Occipital lobe (tissue), 1 donor: ENCODE measurements at regions not wholly inside any gene's neighbourhood (a gene's known extent, or its start where the extent isn't known, plus 50 kb on each side); places are given as distances from the start of the nearest gene placed in this dataset.
"Not testable (repeated sequence)": the region's sequence is repeated elsewhere in the genome, so short reads cannot be mapped to it uniquely, and the experiment has no call there.

Source experiments
- DNase-seq: peaks from one replicate; lab custom pipeline; 2025; lab: John Stamatoyannopoulos, UW

DNA sequence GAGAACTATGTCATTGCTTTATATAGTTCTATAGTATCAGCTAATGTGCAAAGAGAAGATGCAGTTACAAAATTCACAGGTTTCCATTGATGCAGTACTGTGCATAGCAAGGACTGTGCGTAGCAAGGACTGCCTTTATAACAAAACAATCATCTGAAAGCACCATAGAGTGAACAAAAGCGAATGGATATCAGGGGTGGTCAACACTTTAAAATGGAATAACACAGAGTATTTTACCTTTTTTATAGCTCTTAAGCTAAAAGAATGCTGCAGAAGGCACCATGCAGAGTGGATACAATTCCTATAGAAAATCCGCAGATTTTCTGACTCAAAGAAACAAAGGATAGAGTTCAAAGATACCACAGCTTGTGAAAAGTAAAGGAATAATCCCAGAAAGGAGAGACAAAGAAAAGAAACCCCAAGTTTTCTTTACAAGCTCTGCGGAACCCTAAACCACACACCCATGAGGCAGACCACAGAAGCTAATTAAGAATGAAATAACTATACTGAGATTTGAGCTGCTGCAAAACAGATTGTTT is 229.9 kb upstream of the DTNA start:
- DNase-seq, result no peak

DNA sequence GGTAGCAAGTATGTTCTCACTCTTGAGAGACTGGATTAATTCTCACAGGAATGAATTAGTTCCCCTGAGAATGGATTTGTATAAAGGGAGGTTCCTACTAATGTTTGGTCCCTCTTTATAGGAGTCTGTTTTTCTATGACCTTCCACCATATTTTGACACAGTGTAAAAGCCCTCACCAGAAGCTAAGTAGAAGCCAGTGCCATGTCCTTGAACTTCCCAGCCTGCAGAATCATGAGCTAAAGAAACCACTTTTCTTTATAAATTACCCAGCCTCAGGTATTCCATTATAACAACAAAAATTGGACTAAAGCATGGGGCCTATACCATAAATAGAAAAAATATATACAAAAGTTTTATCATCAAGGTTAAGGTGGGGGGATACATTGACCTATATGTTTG is 227.9 kb upstream of the DTNA start:
- DNase-seq, result no peak

DNA sequence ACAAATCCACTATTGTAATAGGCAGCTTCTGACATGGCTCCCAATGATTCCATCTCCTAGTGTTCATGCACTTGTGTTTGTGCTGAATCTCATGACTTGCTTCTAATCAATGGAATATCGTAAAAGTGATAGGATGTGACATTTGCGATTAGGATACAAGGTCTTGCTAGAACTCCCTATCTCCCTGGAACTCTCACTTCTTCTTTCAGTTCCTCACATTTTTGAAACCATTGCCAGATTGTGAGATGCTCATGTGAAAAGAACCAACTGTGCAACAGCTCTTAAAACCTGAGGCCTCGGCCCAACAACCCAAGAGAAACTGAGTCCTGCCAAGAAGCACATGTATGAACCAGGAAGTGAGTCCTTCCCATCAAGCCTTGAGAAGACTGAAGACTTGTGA is 226.9 kb upstream of the DTNA start:
- no peak for DNase-seq

DNA sequence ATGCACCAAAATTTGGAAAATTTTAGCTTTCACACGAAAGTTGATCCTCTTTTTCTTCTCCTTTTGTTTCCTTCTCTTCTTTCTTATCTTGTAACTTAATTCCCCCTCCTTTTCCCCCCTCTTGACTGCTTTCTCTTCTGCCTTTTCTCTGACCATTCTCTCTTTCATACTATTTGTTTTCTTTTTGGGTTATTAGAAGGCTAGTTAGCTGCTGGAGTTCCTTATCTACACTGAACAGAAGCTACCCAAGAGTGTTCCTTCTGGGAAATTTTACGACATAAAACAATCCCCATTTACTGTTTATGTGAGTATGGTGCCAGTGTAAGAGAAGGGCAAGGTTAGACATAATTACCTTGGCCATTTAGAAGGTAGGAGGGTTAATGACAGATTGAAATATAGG is 218.4 kb upstream of the DTNA start:
- no peak for DNase-seq

DNA sequence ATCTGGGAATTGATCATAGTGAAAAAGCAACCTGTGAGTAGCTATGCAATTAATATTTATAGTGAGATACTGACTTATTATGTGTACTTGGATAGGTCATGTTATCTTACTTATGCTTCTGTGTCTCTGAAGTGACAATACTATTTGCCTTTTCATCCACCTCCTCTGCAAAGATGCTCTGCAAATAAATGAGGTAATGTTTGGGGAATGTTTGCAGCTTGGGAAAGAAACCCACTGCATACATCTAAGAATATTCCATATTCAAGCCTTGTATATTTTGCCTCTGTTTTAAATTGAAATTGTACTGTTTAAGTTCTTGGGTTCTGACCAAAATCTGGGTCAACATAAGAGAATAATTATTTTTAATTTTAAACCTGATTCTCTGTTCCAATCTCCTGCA is 217.4 kb upstream of the DTNA start:
- DNase-seq, result no peak

DNA sequence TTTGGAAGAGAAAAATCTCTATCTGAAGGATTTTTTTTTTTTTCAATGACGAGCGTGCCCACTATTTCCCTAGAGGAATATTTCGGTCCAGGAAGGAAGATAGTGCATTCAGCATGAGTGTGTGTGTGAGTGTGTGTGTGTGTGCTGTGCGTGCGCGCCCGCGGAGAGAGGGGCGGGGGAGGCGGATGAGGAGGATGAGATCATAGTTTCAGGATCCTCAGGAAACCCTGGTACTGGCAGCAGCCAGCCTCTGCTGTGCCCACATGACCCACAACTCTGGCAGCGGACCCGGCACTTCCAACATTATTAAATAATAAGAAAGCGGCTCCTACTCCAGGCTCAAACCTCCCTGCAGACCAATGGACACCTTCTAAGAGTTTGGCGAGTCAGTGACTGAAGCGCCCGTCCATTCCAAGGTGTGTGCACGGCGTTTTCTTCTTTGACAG is 217.0 kb upstream of the DTNA start:
- DNase-seq, result peak; percentile 79

DNA sequence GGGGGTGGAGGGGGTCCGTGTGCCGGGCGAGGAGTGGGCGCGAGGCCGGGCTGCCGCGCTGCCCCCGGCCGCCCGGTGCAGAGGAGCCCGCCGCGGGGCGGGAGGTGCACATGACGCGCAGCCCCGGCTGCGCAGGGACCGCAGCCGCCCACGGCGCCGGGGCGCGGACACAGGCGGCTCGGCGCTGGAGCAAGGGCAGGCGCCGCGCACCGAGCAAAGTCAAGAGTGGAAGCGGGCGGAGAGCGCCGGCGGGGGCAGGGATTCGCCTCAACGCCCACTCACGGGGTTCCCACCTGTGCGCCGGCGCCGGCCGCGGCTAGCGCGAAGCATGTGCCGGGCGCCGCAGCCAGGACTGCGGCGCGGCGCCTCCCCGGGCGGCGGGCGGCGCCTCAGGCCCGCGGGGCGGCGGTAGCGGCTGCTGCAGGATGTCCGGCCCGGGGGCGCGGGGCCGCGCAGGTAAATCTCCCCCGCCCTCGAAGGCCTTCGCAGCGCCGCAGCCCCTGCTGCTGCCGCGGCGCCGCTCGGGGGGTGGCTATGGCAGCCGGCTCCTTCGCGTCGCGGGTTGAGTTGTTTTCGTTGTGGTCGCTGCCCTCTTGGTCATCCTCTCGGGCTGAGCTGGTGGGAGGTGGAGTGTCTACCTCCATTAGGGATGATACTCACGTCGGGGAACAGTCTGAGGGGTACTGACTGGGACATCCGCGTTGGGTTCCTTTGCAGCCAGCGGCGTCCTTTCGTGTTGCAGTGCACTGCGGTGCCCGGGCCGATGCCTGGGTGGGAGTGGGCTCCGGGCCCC is 216.3 kb upstream of the DTNA start:
- peak; percentile 16 for DNase-seq

DNA sequence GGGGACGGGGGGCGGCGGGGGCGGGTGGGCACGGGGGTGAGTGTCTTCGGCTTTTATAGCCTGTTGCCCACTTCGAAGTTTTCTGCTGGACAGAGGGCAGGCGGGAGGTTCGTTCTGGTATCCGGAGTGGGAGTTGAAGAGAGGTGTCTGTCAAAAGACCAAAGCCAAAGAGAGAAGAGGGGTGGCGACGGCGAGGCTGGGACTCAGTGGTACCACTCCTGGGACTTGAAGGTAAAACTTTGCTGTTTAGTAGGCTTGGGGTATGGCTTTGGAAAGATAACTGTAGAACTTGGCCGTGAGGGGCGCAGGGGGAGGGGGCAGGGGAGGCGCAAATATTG is 215.8 kb upstream of the DTNA start:
- no peak for DNase-seq

DNA sequence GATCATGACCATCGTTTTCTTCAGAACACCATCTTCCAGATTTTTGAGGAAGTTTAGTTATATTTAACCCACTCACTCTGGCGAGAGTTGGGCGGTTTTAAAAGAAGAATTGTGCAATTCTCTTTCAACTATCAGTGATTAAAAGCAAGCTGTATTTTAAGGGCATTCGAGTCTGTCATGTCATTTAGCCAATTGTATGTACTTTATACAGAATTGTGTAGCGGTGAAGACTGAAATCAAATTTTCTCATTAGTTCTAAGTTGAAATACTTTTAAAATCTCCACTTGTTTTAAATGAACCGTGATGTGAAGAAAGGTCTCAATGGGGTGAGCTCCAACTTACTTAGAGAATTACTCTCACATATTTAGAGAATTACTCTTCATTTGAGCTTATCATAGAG is 214.6 kb upstream of the DTNA start:
- no peak for DNase-seq

DNA sequence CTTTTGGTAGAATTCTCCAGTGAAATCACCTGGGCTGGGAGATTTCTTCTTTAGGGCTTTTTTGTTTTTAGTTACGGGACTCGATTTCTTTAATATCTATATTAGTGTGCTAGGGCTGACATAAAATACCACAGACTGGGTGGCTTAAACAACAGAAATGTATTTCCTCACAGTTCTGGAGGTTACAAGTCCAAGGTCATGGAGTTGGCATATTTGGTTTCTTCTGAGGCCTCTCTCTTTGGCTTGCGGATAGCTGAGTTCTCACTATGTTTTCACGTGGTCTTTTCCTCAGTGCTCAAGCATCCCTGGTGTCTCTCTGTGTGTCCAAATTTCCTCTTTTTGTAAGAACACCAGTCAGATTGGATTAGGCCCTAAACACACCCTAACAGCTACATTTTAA is 208.5 kb upstream of the DTNA start:
- DNase-seq, result no peak

DNA sequence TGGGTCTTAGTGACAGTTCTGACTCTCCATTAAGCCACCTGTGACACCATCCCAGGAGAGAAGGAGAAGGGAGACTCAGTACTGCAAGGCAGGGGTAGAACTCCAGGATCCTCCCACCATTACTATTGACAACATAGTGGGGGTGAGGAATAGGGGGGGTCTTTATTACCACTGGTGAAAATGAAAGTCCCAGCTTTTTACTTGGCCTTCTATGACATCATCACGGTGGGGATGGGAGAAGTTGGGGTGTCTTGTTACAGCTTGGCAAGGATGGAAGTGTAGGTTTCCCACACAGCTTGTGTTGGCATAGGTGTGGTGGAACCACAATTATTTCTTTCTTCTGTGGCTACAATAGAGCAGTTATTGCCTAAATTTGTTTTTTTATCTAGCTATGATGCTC is 203.9 kb upstream of the DTNA start:
- no peak for DNase-seq

DNA sequence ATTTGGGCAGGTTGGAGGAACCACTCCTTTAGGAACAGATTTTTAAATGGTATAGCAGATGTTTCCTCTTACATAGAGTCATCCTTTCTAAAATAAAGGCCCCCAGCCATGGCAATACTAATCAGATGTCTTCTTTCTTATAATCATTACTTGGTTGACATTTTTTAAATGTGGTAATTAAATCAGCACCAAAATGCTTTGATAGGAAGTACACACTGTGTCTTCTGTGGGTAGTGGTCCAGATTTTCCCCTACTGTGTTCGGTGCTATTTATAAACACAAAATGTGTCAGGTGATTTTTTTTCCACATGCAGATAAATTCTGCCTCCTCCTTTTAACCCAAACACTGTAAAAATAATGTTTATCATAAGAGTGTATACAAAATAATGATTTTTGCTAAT is 200.9 kb upstream of the DTNA start:
- DNase-seq, result no peak

DNA sequence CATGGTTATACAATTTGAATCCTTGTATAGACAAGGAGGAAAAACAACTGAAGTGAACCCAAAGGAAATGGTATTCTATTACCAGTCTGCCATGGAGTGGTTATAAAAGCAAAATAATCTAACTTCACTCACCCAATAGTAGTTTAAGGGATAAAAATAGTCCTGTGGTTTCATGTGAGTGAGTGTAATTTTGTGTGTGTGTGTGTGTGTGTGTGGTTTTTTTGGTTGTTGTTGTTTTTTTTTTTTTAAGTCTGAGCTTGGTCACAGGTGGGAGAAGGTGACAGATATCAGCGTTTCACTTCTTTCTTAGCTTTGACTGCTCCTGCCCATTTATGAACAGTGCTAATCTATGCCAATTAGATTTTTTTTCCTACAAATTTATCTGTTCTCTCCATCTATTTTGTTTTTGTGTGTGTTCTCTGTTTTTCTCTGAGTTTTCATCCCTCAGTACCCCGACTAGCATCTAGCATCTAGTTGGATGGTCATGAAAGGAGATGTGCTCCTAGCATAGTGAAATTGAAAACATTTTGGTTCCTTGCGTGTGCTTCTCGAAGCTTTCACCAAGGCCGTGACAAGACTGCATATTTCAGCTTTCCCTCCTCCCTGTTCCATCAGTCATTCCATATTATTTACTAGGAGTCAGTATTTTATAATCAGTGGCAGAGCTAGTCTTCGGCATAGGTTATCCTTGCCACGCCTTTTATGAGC is 200.1 kb upstream of the DTNA start:
- DNase-seq, result no peak

DNA sequence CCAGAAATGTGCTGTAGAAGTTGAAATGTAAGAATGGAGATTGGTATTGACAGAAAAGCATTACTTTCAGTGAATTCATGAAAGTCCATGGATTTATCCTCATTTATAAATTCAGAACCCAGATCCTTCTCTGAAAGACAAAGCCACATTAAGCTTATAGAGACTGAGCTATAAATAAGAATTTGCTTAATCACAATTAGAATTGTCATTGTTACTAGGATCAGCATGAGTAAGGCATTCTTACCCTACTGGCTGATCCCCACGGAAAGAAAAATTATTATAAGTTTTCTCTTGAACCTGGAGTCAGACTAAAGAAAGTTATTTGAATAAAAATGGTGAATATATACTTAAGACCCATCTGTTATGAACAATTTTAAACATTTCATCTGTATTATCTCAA is 199.2 kb upstream of the DTNA start:
- no peak for DNase-seq

DNA sequence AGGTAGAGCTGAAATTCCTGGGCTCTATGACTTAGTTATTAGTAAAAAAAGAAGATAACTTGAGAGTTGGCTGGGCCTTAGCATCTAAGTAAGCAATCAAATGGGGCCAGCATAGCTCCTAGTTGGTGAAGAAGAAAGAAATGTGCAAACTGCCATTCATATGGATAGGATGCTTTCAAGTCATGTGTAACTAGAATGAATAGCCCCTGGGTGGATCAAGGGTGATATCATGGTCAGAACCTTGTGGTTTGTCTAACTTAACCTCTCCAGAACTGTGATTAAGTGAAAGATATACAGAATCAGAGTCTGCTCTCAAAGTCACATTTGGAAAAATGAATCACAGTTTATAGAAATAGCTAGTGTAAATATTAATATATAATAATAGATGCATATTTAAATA is 198.7 kb upstream of the DTNA start:
- DNase-seq, result no peak

DNA sequence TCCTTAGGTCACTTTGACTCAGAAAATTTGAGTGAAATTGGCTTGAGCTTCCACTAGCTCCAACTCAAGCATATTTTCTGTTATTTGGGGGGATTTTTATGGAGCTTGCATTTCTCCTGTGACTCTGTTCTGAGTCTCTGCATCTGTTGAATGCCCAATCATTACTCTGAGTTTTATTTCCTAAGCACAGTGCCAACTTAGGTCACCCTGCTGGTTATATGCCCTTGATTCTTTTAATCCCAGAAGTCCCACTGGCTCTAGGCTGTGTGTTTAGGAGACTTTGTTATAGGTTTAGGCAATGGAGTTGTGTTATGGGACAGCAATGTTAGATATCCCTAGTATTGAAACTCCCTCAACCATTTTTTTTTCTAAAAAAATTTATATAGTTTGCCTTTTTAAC is 198.2 kb upstream of the DTNA start:
- DNase-seq, result no peak

DNA sequence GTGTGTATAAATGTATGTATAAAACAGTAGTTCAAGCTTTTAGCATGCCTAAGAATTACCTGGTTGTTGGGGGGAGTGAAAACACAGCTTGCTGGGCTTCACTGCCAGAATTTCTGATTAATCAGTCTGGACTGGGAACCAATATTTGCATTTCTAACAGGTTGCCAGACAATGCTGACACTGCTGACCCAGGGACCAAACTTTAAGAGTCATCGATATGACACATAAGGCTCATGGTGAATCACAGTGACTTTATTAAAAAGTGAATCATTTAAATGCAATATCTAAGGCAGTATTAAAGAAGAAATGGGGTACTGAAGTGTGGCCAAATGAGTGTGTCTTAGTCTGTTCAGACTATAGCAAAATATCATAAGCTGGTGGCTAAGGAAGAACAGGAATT is 195.9 kb upstream of the DTNA start:
- DNase-seq, result no peak

DNA sequence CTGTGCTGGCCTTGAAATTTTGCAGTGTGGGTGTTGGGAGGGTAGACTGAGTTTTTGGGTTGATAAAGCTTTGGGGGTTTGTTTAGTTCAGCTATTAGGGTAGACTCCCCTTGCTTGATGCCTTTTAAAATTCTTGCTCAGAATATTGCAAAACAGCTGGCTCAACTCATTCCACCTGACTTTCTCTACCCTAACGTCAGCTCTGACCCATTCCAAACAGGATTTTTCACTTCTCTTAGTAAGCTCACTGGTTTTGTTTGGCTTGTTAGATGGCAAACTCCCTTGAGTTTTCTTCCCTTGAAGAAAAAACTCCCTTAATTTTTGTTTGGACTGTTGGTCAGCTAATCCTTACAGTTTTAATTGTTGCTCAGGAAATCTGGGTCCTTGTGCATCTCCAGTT is 195.1 kb upstream of the DTNA start:
- DNase-seq, result no peak

DNA sequence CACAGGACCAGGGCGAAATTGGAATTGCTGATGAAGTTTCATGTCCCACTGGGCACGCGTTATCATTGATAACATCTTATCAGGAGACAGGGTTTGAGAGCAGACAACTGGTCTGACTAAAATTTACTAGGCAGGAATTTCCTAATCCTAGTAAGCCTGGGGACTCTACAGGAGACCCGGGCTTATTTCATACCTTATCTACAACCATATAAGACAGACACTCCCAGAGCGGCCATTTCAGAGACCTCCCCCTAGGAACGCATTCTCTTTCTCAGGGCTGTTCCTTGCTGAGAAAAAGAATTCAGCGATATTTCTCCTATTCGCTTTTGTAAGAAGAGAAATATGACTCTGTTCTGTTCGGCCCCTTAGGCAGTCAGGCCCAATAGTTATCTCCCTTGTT is 193.7 kb upstream of the DTNA start:
- DNase-seq, result not testable (repeated sequence)

DNA sequence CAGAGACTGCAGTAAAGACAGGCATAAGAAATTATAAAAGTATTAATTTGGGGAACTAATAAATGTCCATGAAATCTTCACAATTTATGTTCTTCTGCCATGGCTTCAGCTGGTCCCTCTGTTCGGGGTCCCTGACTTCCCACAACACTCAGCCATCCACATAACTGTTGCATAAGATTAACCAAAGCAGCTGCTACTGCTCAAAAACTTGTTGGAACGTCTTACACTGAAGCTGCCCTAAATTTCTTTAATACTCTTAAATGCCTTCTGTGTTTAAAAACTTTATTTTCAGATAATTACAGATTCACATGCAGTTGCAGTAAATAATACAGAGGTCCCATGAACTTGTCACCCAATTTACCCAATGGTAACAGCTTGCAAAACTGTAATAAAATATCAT is 193.1 kb upstream of the DTNA start:
- not testable (repeated sequence) for DNase-seq

DNA sequence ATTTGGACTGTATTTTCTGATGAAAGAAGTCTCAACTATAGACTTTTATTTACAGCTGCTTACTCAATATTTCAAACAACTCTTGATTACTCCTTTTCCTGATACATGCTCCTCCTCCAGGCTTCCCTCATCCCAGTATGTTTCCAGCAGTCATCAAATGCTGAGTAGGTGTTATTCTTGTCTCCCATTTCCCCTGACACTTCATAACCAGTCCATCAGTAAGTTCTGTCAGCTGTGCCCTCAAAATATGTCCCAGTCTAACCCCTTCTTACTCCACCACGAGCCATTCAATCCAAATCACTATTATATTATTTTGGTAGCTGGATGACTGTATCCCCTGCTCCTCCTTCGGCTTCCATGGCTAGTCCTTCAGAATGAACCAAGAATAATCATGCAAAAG is 189.1 kb upstream of the DTNA start:
- no peak for DNase-seq

DNA sequence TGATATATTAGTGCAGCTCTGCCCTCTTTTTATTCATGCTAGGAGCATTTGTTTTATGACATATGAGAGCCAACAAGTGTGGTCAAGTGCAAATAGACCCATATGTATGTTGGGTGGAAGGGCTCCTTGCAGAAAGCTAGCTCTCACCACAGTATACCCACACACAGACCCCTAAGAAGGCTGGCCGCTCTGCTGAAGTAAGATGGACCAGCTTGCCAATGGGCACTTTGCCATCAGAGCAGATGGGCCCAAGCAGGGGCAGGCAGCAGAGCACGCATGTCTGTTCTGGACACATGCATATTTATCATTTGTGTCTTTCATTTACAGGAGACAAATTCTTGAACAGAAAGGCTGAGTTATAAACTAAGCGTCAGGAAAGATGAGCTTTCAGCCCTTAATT is 187.5 kb upstream of the DTNA start:
- no peak for DNase-seq

DNA sequence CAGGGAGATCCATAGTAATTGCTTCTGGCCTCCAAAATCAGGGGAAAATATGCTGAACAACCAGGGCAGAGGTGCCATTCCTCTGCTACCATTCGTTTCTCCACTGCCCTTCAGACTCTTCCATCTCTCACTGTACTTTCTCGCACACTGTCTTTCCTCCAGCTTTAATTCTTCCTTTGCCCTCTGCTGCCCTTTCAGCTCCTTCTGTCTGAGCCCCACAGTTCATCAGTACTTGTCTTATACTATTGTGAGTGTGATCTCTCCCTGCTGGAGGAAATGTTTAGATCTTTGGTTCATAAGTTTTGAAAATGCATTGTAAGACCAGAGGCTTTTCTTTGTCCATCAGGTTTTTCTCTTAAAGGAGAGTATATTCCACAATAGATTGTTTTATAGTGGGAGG is 184.9 kb upstream of the DTNA start:
- no peak for DNase-seq
